ENCODE measurements at regions not wholly inside any gene's neighbourhood (a gene's known extent, or its start where the extent isn't known, plus 50 kb on each side); places are given as distances from the start of the nearest gene placed in this dataset.

DNA sequence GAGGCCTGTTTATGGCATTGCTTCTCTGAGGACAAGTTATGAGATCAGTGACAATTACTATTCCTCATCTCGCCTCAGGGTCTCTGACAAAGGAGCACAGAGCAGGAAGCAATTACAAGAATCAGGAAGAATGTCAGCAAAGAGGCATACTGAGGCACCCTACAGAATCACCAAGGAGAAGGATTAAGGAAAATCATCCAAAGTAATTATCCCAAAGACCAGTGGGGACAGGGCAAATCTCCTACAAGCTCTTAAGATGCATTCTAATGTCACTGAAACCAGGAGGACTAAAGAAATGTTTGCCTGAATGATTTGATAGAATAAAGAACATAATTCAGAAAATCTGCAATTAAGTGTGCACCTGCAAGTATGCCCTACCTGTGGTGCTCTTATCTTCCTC is 206.2 kb downstream of the RCHY1 start:
- Histone ChIP-seq H3K27ac (no peak overlapping the region), H3K9me3 (ENCODE audit: severe bottlenecking) (no peaks in the 10 kb centered on the region), H3K36me3 (no peaks in the 10 kb centered on the region), H3K4me3 (ENCODE audit: low read depth, low read length) (no peak overlapping the region), H3K27me3 (ENCODE audit: insufficient read depth, low read depth, severe bottlenecking) (no peaks in the 10 kb centered on the region)
- TF ChIP-seq, protein P1, sequence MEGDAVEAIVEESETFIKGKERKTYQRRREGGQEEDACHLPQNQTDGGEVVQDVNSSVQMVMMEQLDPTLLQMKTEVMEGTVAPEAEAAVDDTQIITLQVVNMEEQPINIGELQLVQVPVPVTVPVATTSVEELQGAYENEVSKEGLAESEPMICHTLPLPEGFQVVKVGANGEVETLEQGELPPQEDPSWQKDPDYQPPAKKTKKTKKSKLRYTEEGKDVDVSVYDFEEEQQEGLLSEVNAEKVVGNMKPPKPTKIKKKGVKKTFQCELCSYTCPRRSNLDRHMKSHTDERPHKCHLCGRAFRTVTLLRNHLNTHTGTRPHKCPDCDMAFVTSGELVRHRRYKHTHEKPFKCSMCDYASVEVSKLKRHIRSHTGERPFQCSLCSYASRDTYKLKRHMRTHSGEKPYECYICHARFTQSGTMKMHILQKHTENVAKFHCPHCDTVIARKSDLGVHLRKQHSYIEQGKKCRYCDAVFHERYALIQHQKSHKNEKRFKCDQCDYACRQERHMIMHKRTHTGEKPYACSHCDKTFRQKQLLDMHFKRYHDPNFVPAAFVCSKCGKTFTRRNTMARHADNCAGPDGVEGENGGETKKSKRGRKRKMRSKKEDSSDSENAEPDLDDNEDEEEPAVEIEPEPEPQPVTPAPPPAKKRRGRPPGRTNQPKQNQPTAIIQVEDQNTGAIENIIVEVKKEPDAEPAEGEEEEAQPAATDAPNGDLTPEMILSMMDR (IDR thresholded peaks at IDR 0.05; ENCODE audit: low read depth, low read length), result no peak
- no peak for DNase-seq

DNA sequence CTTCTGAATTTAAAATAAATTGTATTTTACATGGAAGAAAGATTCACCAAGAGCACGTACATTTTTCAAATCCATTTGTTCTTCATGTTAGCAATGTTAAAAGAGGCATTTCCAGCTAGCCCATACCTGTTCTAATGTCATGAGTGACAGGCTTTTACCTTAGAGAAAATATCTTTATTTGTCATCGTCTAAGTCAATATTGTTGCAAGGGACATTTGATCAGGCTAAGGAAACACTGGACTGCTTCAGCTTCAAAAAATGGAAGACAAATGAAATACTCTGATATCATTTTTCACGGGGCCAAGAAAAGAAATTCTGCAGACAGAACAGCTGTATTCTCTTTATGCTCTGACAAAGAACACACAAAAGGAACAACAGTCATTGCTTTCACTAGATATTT is 207.7 kb downstream of the RCHY1 start:
- Histone ChIP-seq H3K9me3 (ENCODE audit: severe bottlenecking) (no peaks in the 10 kb centered on the region), H3K4me3 (ENCODE audit: low read depth, low read length) (no peak overlapping the region), H3K36me3 (no peaks in the 10 kb centered on the region), H3K27ac (no peak overlapping the region), H3K27me3 (ENCODE audit: insufficient read depth, low read depth, severe bottlenecking) (peaks cover 3% of the 10 kb centered on the region)
- DNase-seq, result no peak
- TF ChIP-seq, protein P1 (IDR thresholded peaks at IDR 0.05; ENCODE audit: low read depth, low read length), result no peak

DNA sequence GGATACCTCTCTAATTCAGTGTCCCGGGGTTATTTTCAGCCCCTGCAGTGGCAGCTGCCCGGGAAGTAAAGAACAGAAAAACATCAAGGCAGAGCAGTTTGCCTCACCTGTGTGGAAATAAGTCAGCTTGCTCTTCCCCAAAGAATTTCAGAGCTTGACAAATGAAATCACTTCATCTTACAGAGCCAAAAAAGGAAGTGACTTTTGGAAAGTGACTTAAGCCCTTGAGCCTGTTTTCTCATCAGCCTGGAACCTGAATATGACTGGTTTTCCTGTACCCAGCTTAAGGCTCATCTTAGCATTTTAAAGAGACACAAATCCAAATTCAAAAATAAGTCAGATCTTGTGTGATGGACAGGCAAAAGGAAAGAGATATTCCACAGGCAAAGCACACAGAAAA is 211.6 kb downstream of the RCHY1 start:
- H3K27me3 ChIP-seq (ENCODE audit: insufficient read depth, low read depth, severe bottlenecking), result peaks cover 6% of the 10 kb centered on the region
- DNase-seq, result no peak
- no peak overlapping the region for H3K27ac ChIP-seq
- no peaks in the 10 kb centered on the region for H3K36me3 ChIP-seq
- no peak overlapping the region for H3K4me3 ChIP-seq (ENCODE audit: low read depth, low read length)
- H3K9me3 ChIP-seq (ENCODE audit: severe bottlenecking), result peaks cover 4% of the 10 kb centered on the region
- TF ChIP-seq, protein P1 (IDR thresholded peaks at IDR 0.05; ENCODE audit: low read depth, low read length), result no peak

DNA sequence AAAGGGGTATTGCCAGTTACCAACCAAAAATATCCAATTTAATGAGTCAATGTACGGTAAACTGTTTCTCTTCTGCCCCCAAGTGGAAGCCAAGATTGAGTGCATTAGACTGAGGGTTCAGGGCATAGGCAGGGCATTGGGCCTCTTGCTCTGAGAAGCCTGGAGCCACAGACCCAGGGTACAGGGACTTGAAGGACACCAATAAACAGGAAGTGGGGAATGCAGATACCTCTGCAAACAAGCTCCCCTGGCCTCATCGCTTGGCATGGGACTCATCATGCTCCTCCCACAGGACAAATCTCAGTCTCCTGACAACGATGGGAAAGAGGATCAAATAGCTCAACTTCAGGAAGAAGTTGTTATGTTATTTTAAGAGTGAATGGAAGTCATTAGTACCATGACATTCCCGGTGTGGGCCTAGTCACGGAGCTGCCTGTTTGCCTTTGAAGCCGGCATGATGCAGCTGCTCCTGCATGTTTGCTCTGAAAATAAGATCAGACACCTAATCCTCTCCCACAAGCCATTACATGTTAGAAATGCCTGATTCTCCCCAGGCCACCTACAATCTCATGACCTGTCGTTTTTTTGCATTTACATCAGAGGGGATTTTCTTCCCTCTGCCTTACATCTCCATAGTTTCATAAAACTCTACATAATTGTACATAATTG is 224.2 kb downstream of the RCHY1 start:
- no peaks in the 10 kb centered on the region for H3K27me3 ChIP-seq (ENCODE audit: insufficient read depth, low read depth, severe bottlenecking)
- DNase-seq, result peak; percentile 21
- H3K9me3 ChIP-seq (ENCODE audit: severe bottlenecking), result no peaks in the 10 kb centered on the region
- H3K4me3 ChIP-seq (ENCODE audit: low read depth, low read length), result no peak overlapping the region
- H3K36me3 ChIP-seq, result no peaks in the 10 kb centered on the region
- no peak overlapping the region for H3K27ac ChIP-seq
- TF ChIP-seq, protein P1 (IDR thresholded peaks at IDR 0.05; ENCODE audit: low read depth, low read length), result peak; percentile 55

DNA sequence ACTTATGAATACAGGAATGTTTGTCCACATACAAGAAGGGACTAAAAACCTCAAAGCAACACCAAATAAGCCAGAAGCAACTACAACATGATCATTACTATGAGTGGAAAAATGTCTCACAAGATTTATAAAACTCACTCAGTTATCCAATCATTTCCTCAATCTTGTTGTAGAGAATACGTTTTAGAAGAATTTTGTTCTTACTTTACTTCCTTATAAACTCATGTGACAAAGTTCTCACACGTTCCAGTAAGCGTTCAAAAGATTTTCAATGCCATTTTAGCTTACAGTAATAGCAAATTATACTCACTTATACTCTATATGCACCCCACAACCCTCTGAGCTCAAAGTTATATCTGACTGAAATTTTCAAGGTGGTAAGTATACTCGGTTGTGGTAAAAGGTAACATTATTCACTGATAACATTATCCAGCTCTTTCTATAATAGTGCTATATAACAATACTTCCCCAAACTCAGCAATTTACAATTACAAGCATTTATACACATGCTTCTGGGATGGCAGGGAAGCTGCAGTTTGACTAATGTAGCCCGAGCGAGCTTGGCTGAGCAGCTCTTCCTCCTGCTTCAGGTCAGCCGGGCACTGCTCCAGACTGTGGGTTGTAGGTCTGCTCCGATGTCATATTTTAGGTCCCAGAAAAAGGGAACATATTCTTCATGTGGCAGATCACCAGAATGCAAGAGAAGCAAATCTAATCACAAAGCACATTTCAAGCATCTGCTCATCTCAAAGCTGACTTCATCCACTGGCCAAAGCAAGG is 226.3 kb downstream of the RCHY1 start:
- no peak for DNase-seq
- Histone ChIP-seq H3K27me3 (ENCODE audit: insufficient read depth, low read depth, severe bottlenecking) (no peaks in the 10 kb centered on the region), H3K4me3 (ENCODE audit: low read depth, low read length) (no peak overlapping the region)

More for the DNA sequence above, 226.3 kb downstream of the RCHY1 start:
- TF ChIP-seq, protein P1 (IDR thresholded peaks at IDR 0.05; ENCODE audit: low read depth, low read length), result no peak
- Histone ChIP-seq H3K36me3 (no peaks in the 10 kb centered on the region), H3K27ac (no peak overlapping the region), H3K9me3 (ENCODE audit: severe bottlenecking) (no peaks in the 10 kb centered on the region)
